Thyroid gland (tissue), 4 donors: ENCODE measurements at regions not wholly inside any gene's neighbourhood (a gene's known extent, or its start where the extent isn't known, plus 50 kb on each side); places are given as distances from the start of the nearest gene placed in this dataset.

ENCODE experiments used
- CTCF ChIP-seq, 6 experiments: fragments of 200-600 bp in 3 of 6; fragments of 450-650 bp in 3 of 6; sonication (generic) in 3 of 6; IDR thresholded peaks; one replicate each; pipeline ENCODE4 v1.5.1; 2016 to 2019; ENCODE audit warnings: antibody characterized with exemption in 6 of 6, mild to moderate bottlenecking in 2 of 6, inconsistent platforms in 1 of 6, moderate library complexity in 1 of 6
- POLR2A ChIP-seq, 2 donors: fragments of 450-650 bp; IDR thresholded peaks; one replicate each; pipeline ENCODE4 v1.6.1; 2017; ENCODE audit warnings: antibody characterized with exemption in 2 of 2, mild to moderate bottlenecking in 2 of 2, moderate library complexity in 1 of 2

DNA sequence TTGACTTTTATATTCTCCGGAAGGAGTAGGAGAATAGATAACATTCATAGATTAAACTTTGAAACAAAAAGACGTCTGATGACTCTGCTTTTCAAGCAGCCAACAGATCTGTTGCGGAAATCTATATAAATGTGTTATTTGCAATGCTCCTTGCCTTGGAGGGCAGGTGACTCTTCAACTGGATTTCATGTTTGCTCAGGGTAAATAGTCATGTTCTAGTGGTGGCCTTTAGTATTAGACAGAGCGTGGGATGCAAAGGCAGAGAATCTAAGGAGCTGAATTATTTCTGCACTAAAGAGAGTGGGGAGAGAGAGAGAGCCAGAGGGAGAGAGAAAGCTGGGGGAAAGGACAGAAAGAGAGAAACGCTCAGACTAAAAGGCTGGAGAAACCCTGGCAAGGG, 454.3 kb downstream of the AJAP1 start:
- TF ChIP-seq POLR2A (IDR thresholded peaks at IDR 0.05) (no peak), CTCF (IDR thresholded peaks at IDR 0.05) (no peak)
